ENCODE measurements at regions not wholly inside any gene's neighbourhood (a gene's known extent, or its start where the extent isn't known, plus 50 kb on each side); places are given as distances from the start of the nearest gene placed in this dataset.

GRCh38 chr7:49417034-49417433 is 356.4 kb upstream of the VWC2 start:
- no peak for TF ChIP-seq CTCF (IDR thresholded peaks at IDR 0.05; ENCODE audit: insufficient read depth, low read length)
- no peak for DNase-seq (ENCODE audit: low read depth)
- H3K4me3 ChIP-seq (ENCODE audit: low read depth, low read length) = no peak overlapping the region

- no peak for TF ChIP-seq CTCF (IDR thresholded peaks at IDR 0.05; ENCODE audit: insufficient read depth, low read length)
- no peak for DNase-seq (ENCODE audit: low read depth)
- no peak overlapping the region for H3K4me3 ChIP-seq (ENCODE audit: low read depth, low read length)
Measured at GRCh38 chr7:49418963-49419362, 354.5 kb upstream of the VWC2 start.

DNA sequence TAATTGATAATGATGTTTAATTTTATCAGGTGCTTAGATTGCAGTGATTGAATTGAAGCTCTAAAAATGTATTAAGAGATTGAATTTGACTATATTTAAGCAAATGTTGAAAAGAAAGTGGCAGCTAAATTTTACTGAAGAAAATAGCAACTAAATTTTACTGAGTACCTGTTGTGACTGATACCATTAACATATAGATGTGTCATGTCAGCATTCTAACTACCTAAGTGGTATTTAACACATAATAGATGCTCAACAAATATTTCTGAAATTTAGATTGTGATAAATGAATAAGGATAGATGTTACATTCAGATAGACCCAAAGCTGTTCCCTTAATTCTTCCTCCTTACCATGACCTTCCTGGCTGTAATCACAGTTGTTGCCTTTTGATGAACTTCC is 350.9 kb upstream of the VWC2 start:
- no peak for DNase-seq (ENCODE audit: low read depth)
- TF ChIP-seq CTCF (IDR thresholded peaks at IDR 0.05; ENCODE audit: insufficient read depth, low read length) = no peak
- H3K4me3 ChIP-seq (ENCODE audit: low read depth, low read length) = no peak overlapping the region

- TF ChIP-seq CTCF (IDR thresholded peaks at IDR 0.05; ENCODE audit: insufficient read depth, low read length) = no peak
- no peak overlapping the region for H3K4me3 ChIP-seq (ENCODE audit: low read depth, low read length)
Measured at GRCh38 chr7:49424109-49424508, 349.3 kb upstream of the VWC2 start.

GRCh38 chr7:49425277-49425818 is 348.1 kb upstream of the VWC2 start:
- no peak for DNase-seq (ENCODE audit: low read depth)
- TF ChIP-seq CTCF (IDR thresholded peaks at IDR 0.05; ENCODE audit: insufficient read depth, low read length) = no peak
- H3K4me3 ChIP-seq (ENCODE audit: low read depth, low read length) = no peak overlapping the region

More at GRCh38 chr7:49424109-49424508, 349.3 kb upstream of the VWC2 start:
- DNase-seq (ENCODE audit: low read depth) = no peak

DNA sequence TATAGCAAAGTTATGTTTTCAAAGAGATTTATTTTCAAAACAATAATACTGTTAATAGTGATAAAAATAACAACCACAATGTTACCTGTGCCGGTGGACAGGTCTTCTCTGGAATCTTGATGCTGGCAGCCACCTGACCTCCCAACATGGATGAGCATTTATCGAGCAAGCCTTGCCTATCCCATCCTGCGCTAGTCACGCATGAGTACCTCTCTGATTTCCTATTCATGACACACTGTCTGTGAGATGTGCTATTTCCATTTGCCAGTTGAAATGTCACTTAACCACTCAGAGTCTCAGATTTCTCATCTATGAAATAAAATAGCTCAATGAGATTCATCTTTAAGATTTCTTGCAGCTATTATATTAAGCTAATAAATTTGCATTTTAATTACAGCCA is 341.2 kb upstream of the VWC2 start:
- no peak for DNase-seq (ENCODE audit: low read depth)
- no peak overlapping the region for H3K4me3 ChIP-seq (ENCODE audit: low read depth, low read length)
- no peak for TF ChIP-seq CTCF (IDR thresholded peaks at IDR 0.05; ENCODE audit: insufficient read depth, low read length)

DNA sequence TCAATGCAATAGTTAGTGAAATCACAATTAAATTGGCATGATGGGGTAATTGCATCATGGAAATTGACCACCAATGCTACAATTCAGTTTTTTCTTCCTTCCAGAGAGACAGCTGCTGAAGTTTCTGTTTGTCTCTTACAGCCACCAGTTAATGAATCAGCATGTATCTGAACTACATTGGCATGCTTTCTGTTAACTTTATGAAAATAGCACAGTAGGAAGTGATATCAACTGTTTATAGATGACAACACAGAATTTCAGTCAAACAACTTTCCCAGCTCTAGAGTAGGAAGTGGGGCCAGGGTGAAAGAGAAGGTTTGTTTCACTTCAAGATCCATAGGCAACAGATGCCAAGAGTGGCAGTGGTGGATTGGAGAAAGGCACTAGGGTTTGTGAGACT is 339.6 kb upstream of the VWC2 start:
- no peak overlapping the region for H3K4me3 ChIP-seq (ENCODE audit: low read depth, low read length)
- DNase-seq (ENCODE audit: low read depth) = no peak
- TF ChIP-seq CTCF (IDR thresholded peaks at IDR 0.05; ENCODE audit: insufficient read depth, low read length) = no peak

All from fibroblast of the aortic adventitia (primary cell).